A549 (cell line): ENCODE measurements at regions not wholly inside any gene's neighbourhood (a gene's known extent, or its start where the extent isn't known, plus 50 kb on each side); places are given as distances from the start of the nearest gene placed in this dataset.

Source experiments
- ATAC-seq, 2 experiments: fragments of 200-7000 bp in 1 of 2; fragments of >200 bp in 1 of 2; cut with Nextera tagmentation in 1 of 2; cut with Tn5 transposase in 1 of 2; 3 replicates each; pipeline versions ENCODE4 v1.8.0 to v1.9.1; 2018 to 2020; ENCODE audit warnings: mild to moderate bottlenecking in 1 of 2, moderate library complexity in 1 of 2
- CTCF ChIA-PET: fragments of 300-600 bp; sonication (Branson Sonifier 250); formaldehyde crosslinking; extraction: SDS; loops from one replicate; lab custom pipeline; 2021; ENCODE audit warnings: antibody characterized with exemption, inconsistent platforms; lab: Yijun Ruan, JAX
- POLR2A ChIA-PET: fragments of 350-600 bp; formaldehyde crosslinking; extraction: SDS; loops from one replicate; lab custom pipeline; 2021; ENCODE audit warnings: antibody characterized with exemption, inconsistent platforms; lab: Yijun Ruan, JAX
- DNase-seq, 2 experiments: peaks; one replicate each; pipeline versions ENCODE4 v3.0.0 to v3.0.0-alpha.2; 2011 to 2016; ENCODE audit warnings: low read depth in 1 of 2, low spot score in 1 of 2
- FAIRE-seq: peaks from 2 replicates; lab custom pipeline; 2011; peaks lifted over from hg19 to GRCh38; lab: Jason Lieb, UNC
- H3K27ac ChIP-seq, 2 experiments: fragments of >200 bp; sonication (Bioruptor Twin); formaldehyde crosslinking; 3 replicates each; pipeline ENCODE4 v1.5.1; 2016 to 2017
- H3K4me1 ChIP-seq: fragments of >200 bp; sonication (Bioruptor Twin); formaldehyde crosslinking; 3 replicates; pipeline ENCODE4 v1.6.1; 2016
- H3K4me2 ChIP-seq: fragments of >200 bp; sonication (Bioruptor Twin); formaldehyde crosslinking; 3 replicates; pipeline ENCODE4 v1.6.1; 2016
- H3K4me3 ChIP-seq: fragments of >200 bp; sonication (Bioruptor Twin); formaldehyde crosslinking; 3 replicates; pipeline ENCODE4 v1.5.1; 2016
- H3K9me3 ChIP-seq: fragments of >200 bp; sonication (Bioruptor Twin); formaldehyde crosslinking; 3 replicates; pipeline ENCODE4 v1.6.1; 2016
- BCL3 ChIP-seq: fragments of >200 bp; sonication (Bioruptor Twin); formaldehyde crosslinking; IDR thresholded peaks from 3 replicates; pipeline ENCODE4 v1.6.1; 2016
- BHLHE40 ChIP-seq: IDR thresholded peaks from 2 replicates; pipeline ENCODE4 v1.6.1; 2012; ENCODE audit warnings: low read depth, low read length, inconsistent platforms
- CHD4 ChIP-seq: fragments of 200-600 bp; sonication (generic); IDR thresholded peaks from 2 replicates; pipeline ENCODE4 v1.6.1; 2016; ENCODE audit warnings: antibody characterized with exemption, mild to moderate bottlenecking, borderline replicate concordance
- CTCF ChIP-seq: fragments of >200 bp; sonication (Bioruptor Twin); formaldehyde crosslinking; IDR thresholded peaks from 3 replicates; pipeline ENCODE4 v1.5.1; 2016
- EHF ChIP-seq: fragments of 250-450 bp; sonication (Bioruptor Pico); IDR thresholded peaks from 2 replicates; pipeline ENCODE4 v1.5.0; 2020; ENCODE audit warnings: mild to moderate bottlenecking
- EP300 ChIP-seq, 2 experiments: fragments of >200 bp; sonication (Bioruptor Twin); formaldehyde crosslinking; IDR thresholded peaks; 2 replicates in 1 of 2; 3 replicates in 1 of 2; pipeline ENCODE4 v1.6.1; 2016 to 2017
- ESRRA ChIP-seq: fragments of 150-350 bp; IDR thresholded peaks from 2 replicates; pipeline ENCODE4 v1.6.1; 2014; ENCODE audit warnings: mild to moderate bottlenecking, low read length, borderline replicate concordance
- GATA3 ChIP-seq: IDR thresholded peaks from 2 replicates; pipeline ENCODE4 v1.6.1; 2012; ENCODE audit warnings: borderline replicate concordance
- HES2 ChIP-seq: fragments of >200 bp; sonication (Bioruptor Twin); formaldehyde crosslinking; IDR thresholded peaks from 2 replicates; pipeline ENCODE4 v1.6.1; 2016
- HOXA7 ChIP-seq: fragments of 250-450 bp; sonication (Bioruptor Pico); IDR thresholded peaks from 2 replicates; pipeline ENCODE4 v1.5.0; 2020; ENCODE audit warnings: mild to moderate bottlenecking, moderate library complexity
- HOXB5 ChIP-seq: fragments of 250-450 bp; sonication (Bioruptor Pico); IDR thresholded peaks from 2 replicates; pipeline ENCODE4 v1.5.0; 2020; ENCODE audit warnings: mild to moderate bottlenecking, moderate library complexity
- JUNB ChIP-seq: fragments of >200 bp; sonication (Bioruptor Twin); formaldehyde crosslinking; IDR thresholded peaks from 2 replicates; pipeline ENCODE4 v1.6.1; 2016
- MAX ChIP-seq: IDR thresholded peaks from 2 replicates; pipeline ENCODE4 v1.6.1; 2012
- MYC ChIP-seq: IDR thresholded peaks from 2 replicates; pipeline ENCODE4 v1.6.1; 2012; ENCODE audit warnings: mild to moderate bottlenecking, inconsistent platforms, low read length, improper control_type of control experiment, borderline replicate concordance
- NPAS2 ChIP-seq: fragments of 250-450 bp; sonication (Bioruptor Pico); IDR thresholded peaks from 2 replicates; pipeline ENCODE4 v1.8.0; 2022; ENCODE audit warnings: mild to moderate bottlenecking, moderate library complexity, borderline replicate concordance
- PBX3 ChIP-seq: IDR thresholded peaks from 2 replicates; pipeline ENCODE4 v1.6.1; 2012
- POLR2A ChIP-seq: IDR thresholded peaks from 2 replicates; pipeline ENCODE4 v1.6.1; 2012; ENCODE audit warnings: mild to moderate bottlenecking, low read length
- RARB ChIP-seq: fragments of 250-450 bp; sonication (Bioruptor Pico); IDR thresholded peaks from 2 replicates; pipeline ENCODE4 v1.8.0; 2021; ENCODE audit warnings: mild to moderate bottlenecking, moderate library complexity
- RCOR1 ChIP-seq: fragments of 150-350 bp; IDR thresholded peaks from 2 replicates; pipeline ENCODE4 v1.6.1; 2014; ENCODE audit warnings: antibody characterized with exemption, low read length, low read depth
- SMC3 ChIP-seq: fragments of >200 bp; sonication (Bioruptor Twin); formaldehyde crosslinking; IDR thresholded peaks from 3 replicates; pipeline ENCODE4 v1.6.1; 2018; ENCODE audit warnings: inconsistent platforms
- SREBF2 ChIP-seq: fragments of 450-650 bp; IDR thresholded peaks from 2 replicates; pipeline ENCODE4 v1.6.1; 2014; ENCODE audit warnings: mild to moderate bottlenecking, moderate library complexity
- TP53 ChIP-seq: fragments of 250-450 bp; sonication (Bioruptor Pico); IDR thresholded peaks from 2 replicates; pipeline ENCODE4 v1.5.0; 2021; ENCODE audit warnings: mild to moderate bottlenecking, moderate library complexity
- ZFP36 ChIP-seq: fragments of 450-650 bp; IDR thresholded peaks from 2 replicates; pipeline ENCODE4 v1.6.1; 2014; ENCODE audit warnings: borderline replicate concordance; ENCODE audit not compliant: partially characterized antibody
- ZNF302 ChIP-seq: fragments of 250-450 bp; sonication (Bioruptor Pico); IDR thresholded peaks from 2 replicates; pipeline ENCODE4 v1.9.0; 2021; ENCODE audit warnings: inconsistent platforms, mild to moderate bottlenecking, moderate library complexity
- WGBS: methylation state at CpG from one replicate; pipeline ENCODE4 v1.1.6; 2017; ENCODE audit errors: missing lambda C conversion rate; 5-methylcytosine and 5-hydroxymethylcytosine counted together

GRCh38 chr2:228847684-228848083 is 423.4 kb downstream of the PID1 start:
- Histone ChIP-seq H3K9me3 (no peaks in the 10 kb centered on the region), H3K4me2 (no peak overlapping the region), H3K27ac (no peak overlapping the region), H3K4me1 (no peaks in the 10 kb centered on the region), H3K4me3 (no peak overlapping the region)
- no peak for TF ChIP-seq PBX3
- TF ChIP-seq SMC3 = no peak
- no peak for TF ChIP-seq ESRRA
- no peak for TF ChIP-seq RCOR1
- no peak for TF ChIP-seq POLR2A
- no peak for TF ChIP-seq NPAS2 (CRISPR knock-in tag)
- TF ChIP-seq EP300 (IDR thresholded peaks at IDR 0.05) = no peak
- no peak for TF ChIP-seq RARB (CRISPR knock-in tag)
- TF ChIP-seq BCL3 = no peak
- TF ChIP-seq MAX = no peak
- TF ChIP-seq GATA3 = no peak
- no peak for TF ChIP-seq TP53
- TF ChIP-seq HES2 = no peak
- FAIRE-seq (no peak), ATAC-seq (no peak), DNase-seq (no peak)
- CTCF ChIA-PET = no interaction called here
- WGBS = 3% methylated on average over 1 of the region's 1 CpG
- POLR2A ChIA-PET = no interaction called here

- CTCF ChIA-PET = no interaction called here
- Histone ChIP-seq H3K4me1 (no peaks in the 10 kb centered on the region), H3K4me2 (no peak overlapping the region), H3K9me3 (no peaks in the 10 kb centered on the region), H3K27ac (no peak overlapping the region), H3K4me3 (no peak overlapping the region)
- ATAC-seq = no peak
- POLR2A ChIA-PET = no interaction called here
- 0% methylated on average over 2 of the region's 2 CpGs for WGBS
- no peak for FAIRE-seq
- TF ChIP-seq ZNF302 (CRISPR knock-in tag) (no peak), CTCF (no peak), SREBF2 (no peak)
- DNase-seq = no peak
Observed at GRCh38 chr2:228846161-228846560, 424.9 kb downstream of the PID1 start.

- Histone ChIP-seq H3K9me3 (no peaks in the 10 kb centered on the region), H3K27ac (no peak overlapping the region), H3K4me3 (no peak overlapping the region), H3K4me2 (no peak overlapping the region), H3K4me1 (no peaks in the 10 kb centered on the region)
- 16% methylated on average over 3 of the region's 3 CpGs for WGBS
- DNase-seq = no peak
- ChIA-PET CTCF (no interaction called here), POLR2A (no interaction called here)
- no peak for FAIRE-seq
- ATAC-seq = no peak
- TF ChIP-seq RARB (CRISPR knock-in tag) (no peak), BHLHE40 (no peak), EHF (CRISPR knock-in tag) (no peak), ZFP36 (no peak), BCL3 (no peak), ESRRA (no peak), CTCF (no peak), HOXB5 (CRISPR knock-in tag) (no peak), JUNB (no peak), HOXA7 (CRISPR knock-in tag) (no peak), MYC (no peak), CHD4 (no peak)
Observed at GRCh38 chr2:228845162-228845925, 425.7 kb downstream of the PID1 start.
